ENCODE measurements at regions not wholly inside any gene's neighbourhood (a gene's known extent, or its start where the extent isn't known, plus 50 kb on each side); places are given as distances from the start of the nearest gene placed in this dataset.

GRCh38 chrX:106246511-106246910 lies 78.4 kb downstream of the PWWP3B start:
- H3K79me2 ChIP-seq (ENCODE audit: control insufficient read depth, insufficient read depth, low read length), result no peaks in the 10 kb centered on the region
- H3K9me3 ChIP-seq (replicated peaks; ENCODE audit: control insufficient read depth, insufficient read depth, low read length), result no peaks in the 10 kb centered on the region
- no TSS peak for BruUV-seq (replicated peaks)
- H3K4me3 ChIP-seq (replicated peaks in 1 of 3; ENCODE audit: insufficient read depth in 1 of 3, low read depth in 1 of 3, low read length in 3 of 3), result no peak overlapping the region
- H3K27me3 ChIP-seq (ENCODE audit: control insufficient read depth in 2 of 2, insufficient read depth in 2 of 2, low read length in 2 of 2), result no peaks in the 10 kb centered on the region
- no peak overlapping the region for H3K27ac ChIP-seq (ENCODE audit: insufficient read depth, low read depth, low read length)
- no peak overlapping the region for H2AFZ ChIP-seq (ENCODE audit: low read depth, low read length)
- no peak for DNase-seq (ENCODE audit: low read depth, low spot score)
- no peaks in the 10 kb centered on the region for H3K36me3 ChIP-seq (ENCODE audit: control insufficient read depth in 2 of 2, extremely low read depth in 1 of 2, insufficient read depth in 2 of 2, low read length in 2 of 2)
- no peaks in the 10 kb centered on the region for H4K20me1 ChIP-seq (replicated peaks; ENCODE audit: control insufficient read depth, extremely low read depth, insufficient read depth, low read length)
- CTCF ChIA-PET, result no interaction called here
- no peak for TF ChIP-seq CTCF (IDR thresholded peaks at IDR 0.05; ENCODE audit: extremely low read depth in 1 of 2, insufficient read depth in 1 of 2, low read depth in 1 of 2, low read length in 2 of 2)
- no peak for TF ChIP-seq GATA2 (IDR thresholded peaks at IDR 0.05; ENCODE audit: insufficient read depth, insufficient read length, low read depth, low read length)
- TF ChIP-seq FOS (IDR thresholded peaks at IDR 0.05; ENCODE audit: borderline replicate concordance, insufficient read depth, low read length), result no peak
- no peak for TF ChIP-seq MAX (IDR thresholded peaks at IDR 0.05; ENCODE audit: insufficient read depth, insufficient read length)
- TF ChIP-seq JUN (IDR thresholded peaks at IDR 0.05; ENCODE audit: borderline replicate concordance, insufficient read depth, insufficient read length, low read depth), result no peak
- TF ChIP-seq EZH2 (IDR thresholded peaks at IDR 0.05; ENCODE audit: borderline replicate concordance, low read depth, low read length, severe bottlenecking), result no peak
- no peak for TF ChIP-seq MYC (IDR thresholded peaks at IDR 0.05; ENCODE audit: low read depth, low read length)
- TF ChIP-seq POLR2AphosphoS5 (IDR thresholded peaks at IDR 0.05; ENCODE audit: insufficient read depth, low read depth, low read length), result no peak
- TF ChIP-seq POLR2A (IDR thresholded peaks at IDR 0.05; ENCODE audit: low read depth, low read length), result no peak
- H3K9me1 ChIP-seq (replicated peaks; ENCODE audit: control insufficient read depth, extremely low read depth, insufficient read depth, low read length), result no peaks in the 10 kb centered on the region
- no peaks in the 10 kb centered on the region for H3K4me1 ChIP-seq (ENCODE audit: control insufficient read depth, extremely low read depth, insufficient read depth, low read length)
- intact Hi-C loops (cut with micrococcal nuclease) (no loop called here), dilution Hi-C loops (cut with MboI; ENCODE audit: extremely low pct_ligation_motif_present, low sequenced_read_pairs) (no loop called here)
- FAIRE-seq, result no peak
- POLR2A ChIA-PET, result no interaction called here
- no peak overlapping the region for H3K4me2 ChIP-seq (ENCODE audit: insufficient read depth, low read length)
- H3K9ac ChIP-seq (replicated peaks; ENCODE audit: extremely low read depth, insufficient read depth, low read length), result no peak overlapping the region
